ENCODE measurements at regions not wholly inside any gene's neighbourhood (a gene's known extent, or its start where the extent isn't known, plus 50 kb on each side); places are given as distances from the start of the nearest gene placed in this dataset.

- TF ChIP-seq CTCF (conservative IDR thresholded peaks at IDR 0.05; ENCODE audit: low read length): no peak
- no peak for DNase-seq (ENCODE audit: low read depth)
- no peak overlapping the region for H3K4me3 ChIP-seq (ENCODE audit: low read length)
Observed at GRCh38 chr5:63245271-63245670, 666.7 kb downstream of the LRRC70 start.

GRCh38 chr5:63240063-63240755 is 661.6 kb downstream of the LRRC70 start:
- no peak for TF ChIP-seq CTCF (conservative IDR thresholded peaks at IDR 0.05; ENCODE audit: low read length)
- DNase-seq (ENCODE audit: low read depth): no peak
- H3K4me3 ChIP-seq (ENCODE audit: low read length): no peak overlapping the region

GRCh38 chr5:63233911-63234310 is 655.3 kb downstream of the LRRC70 start:
- H3K4me3 ChIP-seq (ENCODE audit: low read length): no peak overlapping the region

GRCh38 chr5:63233361-63233760 is 654.7 kb downstream of the LRRC70 start:
- no peak for DNase-seq (ENCODE audit: low read depth)
- TF ChIP-seq CTCF (conservative IDR thresholded peaks at IDR 0.05; ENCODE audit: low read length): no peak
- H3K4me3 ChIP-seq (ENCODE audit: low read length): no peak overlapping the region

More at GRCh38 chr5:63233911-63234310, 655.3 kb downstream of the LRRC70 start:
- no peak for TF ChIP-seq CTCF (conservative IDR thresholded peaks at IDR 0.05; ENCODE audit: low read length)
- DNase-seq (ENCODE audit: low read depth): peak; percentile 27

GRCh38 chr5:63230754-63231153 is 652.1 kb downstream of the LRRC70 start:
- no peak for TF ChIP-seq CTCF (conservative IDR thresholded peaks at IDR 0.05; ENCODE audit: low read length)
- no peak overlapping the region for H3K4me3 ChIP-seq (ENCODE audit: low read length)
- DNase-seq (ENCODE audit: low read depth): no peak

GRCh38 chr5:63228154-63228553 is 649.5 kb downstream of the LRRC70 start:
- H3K4me3 ChIP-seq (ENCODE audit: low read length): no peak overlapping the region
- DNase-seq (ENCODE audit: low read depth): no peak
- no peak for TF ChIP-seq CTCF (conservative IDR thresholded peaks at IDR 0.05; ENCODE audit: low read length)

- no peak overlapping the region for H3K4me3 ChIP-seq (ENCODE audit: low read length)
- no peak for TF ChIP-seq CTCF (conservative IDR thresholded peaks at IDR 0.05; ENCODE audit: low read length)
- no peak for DNase-seq (ENCODE audit: low read depth)
Observed at GRCh38 chr5:63220244-63220643, 641.6 kb downstream of the LRRC70 start.

All from AG10803 (cell line).